HFFc6 (cell line): ENCODE measurements at regions not wholly inside any gene's neighbourhood (a gene's known extent, or its start where the extent isn't known, plus 50 kb on each side); places are given as distances from the start of the nearest gene placed in this dataset.

ENCODE experiments used
- DNase-seq: peaks from one replicate; pipeline ENCODE4 v3.0.0-alpha.2; 2018
- H3K27ac Mint-ChIP-seq: 2 replicates; pipeline ENCODE4 v1.8.0; 2020; ENCODE audit warnings: mild to moderate bottlenecking, mixed read lengths
- H3K27me3 Mint-ChIP-seq: 2 replicates; pipeline ENCODE4 v1.8.0; 2021; ENCODE audit warnings: mild to moderate bottlenecking, moderate library complexity, mixed read lengths; ENCODE audit not compliant: insufficient read depth
- H3K36me3 Mint-ChIP-seq: 2 replicates; pipeline ENCODE4 v1.8.0; 2021; ENCODE audit warnings: low read depth, mixed read lengths
- H3K4me1 Mint-ChIP-seq: 2 replicates; pipeline ENCODE4 v1.8.0; 2020; ENCODE audit warnings: low read depth, mixed read lengths
- H3K4me3 Mint-ChIP-seq: 2 replicates; pipeline ENCODE4 v1.8.0; 2020; ENCODE audit warnings: mild to moderate bottlenecking, moderate library complexity, mixed read lengths
- H3K9me3 Mint-ChIP-seq: 2 replicates; pipeline ENCODE4 v1.8.0; 2020; ENCODE audit warnings: mild to moderate bottlenecking, mixed read lengths
- TF ChIP-seq, protein P1 (sequence below): fragments of 200-600 bp; sonication (generic); IDR thresholded peaks from 2 replicates; pipeline ENCODE4 v1.5.0; 2021; ENCODE audit warnings: antibody characterized with exemption, mild to moderate bottlenecking

DNA sequence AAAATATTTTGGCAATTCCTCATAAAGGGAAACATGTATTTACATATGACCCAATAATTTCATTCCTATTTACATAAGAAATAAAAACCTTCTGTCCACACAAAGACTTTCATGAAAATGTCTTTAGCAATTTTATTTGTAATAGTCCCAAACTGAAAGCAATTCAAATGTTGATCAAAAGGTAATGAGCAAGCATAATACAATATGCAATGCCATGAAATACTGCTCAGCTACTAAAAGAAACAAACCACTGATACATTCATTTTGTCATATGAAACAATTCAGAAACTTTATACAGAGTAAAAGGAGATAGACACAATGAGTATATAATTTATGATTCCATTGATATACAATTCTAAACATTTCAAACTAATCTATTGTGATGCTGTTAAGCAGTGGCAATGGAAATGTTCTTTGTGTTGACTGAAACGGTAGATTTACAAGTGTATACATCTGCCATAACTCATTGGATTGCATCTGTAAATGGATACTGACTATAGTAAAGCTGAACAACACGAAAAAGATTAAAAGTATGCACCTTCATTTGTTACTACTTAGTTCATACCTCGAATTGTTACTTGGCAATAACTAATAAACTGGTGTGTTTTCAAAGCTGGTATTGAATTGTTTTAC lies 335.6 kb downstream of the GASK1B start:
- H3K4me1 Mint-ChIP-seq: no peaks in the 10 kb centered on the region
- no peaks in the 10 kb centered on the region for H3K27me3 Mint-ChIP-seq
- no peaks in the 10 kb centered on the region for H3K36me3 Mint-ChIP-seq
- DNase-seq: no peak
- H3K27ac Mint-ChIP-seq: no peak overlapping the region
- peaks cover 15% of the 10 kb centered on the region for H3K9me3 Mint-ChIP-seq
- TF ChIP-seq, protein P1, sequence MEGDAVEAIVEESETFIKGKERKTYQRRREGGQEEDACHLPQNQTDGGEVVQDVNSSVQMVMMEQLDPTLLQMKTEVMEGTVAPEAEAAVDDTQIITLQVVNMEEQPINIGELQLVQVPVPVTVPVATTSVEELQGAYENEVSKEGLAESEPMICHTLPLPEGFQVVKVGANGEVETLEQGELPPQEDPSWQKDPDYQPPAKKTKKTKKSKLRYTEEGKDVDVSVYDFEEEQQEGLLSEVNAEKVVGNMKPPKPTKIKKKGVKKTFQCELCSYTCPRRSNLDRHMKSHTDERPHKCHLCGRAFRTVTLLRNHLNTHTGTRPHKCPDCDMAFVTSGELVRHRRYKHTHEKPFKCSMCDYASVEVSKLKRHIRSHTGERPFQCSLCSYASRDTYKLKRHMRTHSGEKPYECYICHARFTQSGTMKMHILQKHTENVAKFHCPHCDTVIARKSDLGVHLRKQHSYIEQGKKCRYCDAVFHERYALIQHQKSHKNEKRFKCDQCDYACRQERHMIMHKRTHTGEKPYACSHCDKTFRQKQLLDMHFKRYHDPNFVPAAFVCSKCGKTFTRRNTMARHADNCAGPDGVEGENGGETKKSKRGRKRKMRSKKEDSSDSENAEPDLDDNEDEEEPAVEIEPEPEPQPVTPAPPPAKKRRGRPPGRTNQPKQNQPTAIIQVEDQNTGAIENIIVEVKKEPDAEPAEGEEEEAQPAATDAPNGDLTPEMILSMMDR: no peak
- no peak overlapping the region for H3K4me3 Mint-ChIP-seq

DNA sequence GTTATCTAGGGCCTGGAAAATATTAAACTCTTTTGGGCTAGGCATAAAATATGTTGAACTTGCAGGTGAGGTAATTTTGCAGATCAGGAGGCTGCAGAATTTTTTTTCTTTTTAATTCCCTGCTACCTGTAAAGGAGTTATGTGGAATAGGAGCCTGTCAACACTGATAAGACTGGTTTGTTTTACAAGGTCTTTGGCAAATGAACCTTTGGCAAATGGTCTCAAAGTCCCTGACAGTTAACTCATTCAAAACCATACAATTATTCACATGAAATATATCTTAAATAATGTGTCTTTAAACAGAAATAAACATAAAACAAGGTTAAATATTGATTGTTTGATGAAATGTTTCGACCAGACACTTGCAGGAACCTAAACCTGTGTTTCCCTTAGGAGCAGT lies 340.2 kb downstream of the GASK1B start:
- TF ChIP-seq, protein P1: no peak
- H3K9me3 Mint-ChIP-seq: peaks cover 36% of the 10 kb centered on the region
- no peaks in the 10 kb centered on the region for H3K36me3 Mint-ChIP-seq
- no peaks in the 10 kb centered on the region for H3K4me1 Mint-ChIP-seq
- H3K27ac Mint-ChIP-seq: no peak overlapping the region
- no peak for DNase-seq
- H3K4me3 Mint-ChIP-seq: no peak overlapping the region
- H3K27me3 Mint-ChIP-seq: no peaks in the 10 kb centered on the region

DNA sequence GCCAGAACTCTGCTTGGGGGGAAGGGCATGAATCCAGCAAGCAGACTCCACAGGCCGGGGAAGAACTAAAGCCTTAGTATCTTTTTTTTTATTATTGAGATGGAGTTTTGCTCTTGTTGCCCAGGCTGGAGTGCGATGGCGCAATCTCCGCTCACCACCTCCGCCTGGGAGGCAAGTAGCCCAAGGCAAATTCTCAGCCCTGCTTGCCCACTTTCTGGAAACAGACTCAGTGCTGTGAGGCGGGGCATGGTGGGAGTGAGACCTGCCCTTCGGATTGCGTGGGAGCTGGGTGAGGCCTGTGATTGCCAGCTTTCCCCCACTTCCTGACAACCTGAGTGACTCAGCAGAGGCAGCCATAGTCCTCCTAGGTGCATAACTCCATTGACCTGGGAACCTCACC lies 348.8 kb downstream of the GASK1B start:
- Mint-ChIP-seq H3K27me3 (no peaks in the 10 kb centered on the region), H3K36me3 (no peaks in the 10 kb centered on the region), H3K4me1 (no peaks in the 10 kb centered on the region), H3K4me3 (no peak overlapping the region), H3K9me3 (peaks cover 62% of the 10 kb centered on the region), H3K27ac (no peak overlapping the region)
- DNase-seq: no peak
- TF ChIP-seq, protein P1: no peak

DNA sequence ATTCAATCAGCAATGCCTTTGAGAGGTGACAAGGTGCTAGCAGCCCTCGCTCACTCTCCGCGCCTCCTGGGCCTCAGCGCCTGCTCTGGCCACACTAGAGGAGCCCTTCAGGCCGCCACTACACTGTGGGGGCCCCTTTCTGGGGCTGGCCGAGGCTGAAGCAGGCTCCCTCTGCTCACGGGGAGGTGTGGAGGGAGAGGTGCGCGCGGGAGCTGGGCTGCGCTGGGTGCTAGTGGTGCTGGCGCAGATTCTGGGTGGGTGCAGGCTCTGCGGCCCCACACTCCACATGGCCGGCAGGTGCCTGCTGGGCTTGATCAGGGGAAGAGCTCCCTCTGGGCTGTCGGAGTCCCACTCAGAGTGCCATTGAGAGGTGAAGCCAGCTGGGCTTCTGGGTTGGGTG lies 351.0 kb downstream of the GASK1B start:
- Mint-ChIP-seq H3K27ac (no peak overlapping the region), H3K27me3 (no peaks in the 10 kb centered on the region), H3K4me1 (no peaks in the 10 kb centered on the region), H3K9me3 (peaks cover 43% of the 10 kb centered on the region), H3K4me3 (no peak overlapping the region), H3K36me3 (no peaks in the 10 kb centered on the region)
- no peak for DNase-seq
- TF ChIP-seq, protein P1: no peak

DNA sequence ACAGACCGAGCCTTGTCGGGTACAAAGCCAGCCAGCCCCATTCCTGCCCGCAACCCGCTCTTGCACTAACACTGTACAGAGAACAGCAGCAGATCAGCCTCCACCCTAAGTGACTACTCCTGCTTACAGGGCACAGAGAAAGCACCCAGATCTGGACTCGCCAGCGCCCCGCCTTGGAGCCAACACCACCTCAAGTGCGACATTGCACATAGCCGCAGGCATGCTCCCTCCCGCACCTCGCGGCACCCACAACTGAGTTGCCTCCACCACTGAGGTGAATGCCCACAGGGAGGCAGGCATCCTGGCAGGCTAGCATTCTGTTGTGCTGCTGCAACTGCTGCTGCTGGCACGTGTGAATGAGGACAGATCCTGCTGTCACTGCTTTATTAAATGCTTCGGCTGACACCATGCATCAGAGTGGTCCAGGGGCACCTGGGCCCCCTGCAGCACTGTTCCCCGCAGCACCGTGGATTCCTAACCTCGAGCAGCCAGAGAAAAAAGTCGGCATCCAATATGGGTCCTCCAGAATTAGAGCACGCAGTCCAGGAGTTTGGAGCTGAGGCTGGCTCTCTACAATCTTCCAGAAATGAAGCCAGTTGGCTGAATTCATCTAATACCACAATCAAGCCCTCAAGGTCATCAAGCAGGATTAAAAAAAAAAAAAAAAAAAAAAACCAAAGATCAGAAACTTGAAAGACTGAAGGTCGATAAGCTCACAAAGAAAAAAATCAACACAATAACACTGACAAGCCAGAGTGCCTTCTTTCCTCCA lies 352.9 kb downstream of the GASK1B start:
- Mint-ChIP-seq H3K27me3 (no peaks in the 10 kb centered on the region), H3K4me1 (no peaks in the 10 kb centered on the region), H3K4me3 (no peak overlapping the region), H3K36me3 (no peaks in the 10 kb centered on the region), H3K9me3 (peaks cover 36% of the 10 kb centered on the region), H3K27ac (no peak overlapping the region)
- DNase-seq: no peak
- TF ChIP-seq, protein P1: no peak
